WTC11 (cell line): ENCODE measurements at regions not wholly inside any gene's neighbourhood (a gene's known extent, or its start where the extent isn't known, plus 50 kb on each side); places are given as distances from the start of the nearest gene placed in this dataset.

Source experiments
- CREM ChIP-seq: sonication (generic); formaldehyde crosslinking; IDR thresholded peaks from 2 replicates; pipeline ENCODE4 v1.8.1; 2022; ENCODE audit warnings: mild to moderate bottlenecking, missing genetic modification reagents, moderate library complexity
- CTCF ChIP-seq: fragments of 200-600 bp; IDR thresholded peaks from 2 replicates; pipeline ENCODE4 v1.8.0; 2022; ENCODE audit warnings: antibody characterized with exemption
- ESRRA ChIP-seq: sonication (generic); formaldehyde crosslinking; IDR thresholded peaks from 2 replicates; pipeline ENCODE4 v1.8.1; 2022; ENCODE audit warnings: mild to moderate bottlenecking, missing genetic modification reagents, borderline replicate concordance
- MAX ChIP-seq: sonication (generic); formaldehyde crosslinking; IDR thresholded peaks from 2 replicates; pipeline ENCODE4 v1.8.0; 2022; ENCODE audit warnings: mild to moderate bottlenecking, missing genetic modification reagents

- TF ChIP-seq CTCF (no peak), CREM (no peak), MAX (CRISPR knock-in tag) (no peak), ESRRA (CRISPR knock-in tag) (no peak)
These were observed 378.8 kb upstream of the ZNF608 start for GRCh38 chr5:125125031-125125823.
